Hematopoietic multipotent progenitor cell treated with erythropoietin and hydrocortisone succinate and interleukin-3 and kit ligand, for 6 days (in vitro differentiated cells): ENCODE measurements at regions not wholly inside any gene's neighbourhood (a gene's known extent, or its start where the extent isn't known, plus 50 kb on each side); places are given as distances from the start of the nearest gene placed in this dataset.
"Not testable (repeated sequence)": the region's sequence is repeated elsewhere in the genome, so short reads cannot be mapped to it uniquely, and the experiment has no call there.

Source experiments
- DNase-seq: peaks from one replicate; pipeline ENCODE4 v3.0.0-alpha.2; 2015

- DNase-seq, result not testable (repeated sequence)
These were observed 85.7 kb downstream of the POTEM start for GRCh38 chr14:19052977-19053376.

- not testable (repeated sequence) for DNase-seq
These were observed 86.3 kb downstream of the POTEM start for GRCh38 chr14:19053426-19054050.

- DNase-seq, result not testable (repeated sequence)
These were observed 87.0 kb downstream of the POTEM start for GRCh38 chr14:19054108-19054721.

DNA sequence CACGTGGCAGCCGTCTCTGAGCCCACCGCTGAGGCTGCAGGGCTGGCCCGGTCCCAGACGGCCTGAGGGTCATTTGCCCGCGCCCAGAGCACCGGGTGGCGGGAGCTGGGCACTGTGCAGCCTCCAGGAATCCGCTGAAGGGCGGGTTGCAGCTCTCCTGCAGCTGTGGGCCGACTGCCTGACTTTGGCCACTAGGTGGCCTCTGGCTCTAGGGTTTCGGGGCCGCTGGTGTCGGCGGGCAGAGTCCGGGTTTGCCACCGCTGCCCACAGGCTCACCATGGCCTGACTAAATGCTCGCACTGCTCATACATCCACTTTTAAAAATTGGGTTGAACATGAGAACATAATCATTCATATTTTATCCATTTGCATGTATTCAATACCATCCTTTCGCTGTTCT lies 87.7 kb downstream of the POTEM start:
- DNase-seq, result not testable (repeated sequence)

GRCh38 chr14:19059066-19059465 lies 91.8 kb downstream of the POTEM start:
- DNase-seq, result not testable (repeated sequence)

- DNase-seq, result not testable (repeated sequence)
These were observed 94.6 kb downstream of the POTEM start for GRCh38 chr14:19061689-19062450.

- not testable (repeated sequence) for DNase-seq
These were observed 101.7 kb downstream of the POTEM start for GRCh38 chr14:19068957-19069356.

DNA sequence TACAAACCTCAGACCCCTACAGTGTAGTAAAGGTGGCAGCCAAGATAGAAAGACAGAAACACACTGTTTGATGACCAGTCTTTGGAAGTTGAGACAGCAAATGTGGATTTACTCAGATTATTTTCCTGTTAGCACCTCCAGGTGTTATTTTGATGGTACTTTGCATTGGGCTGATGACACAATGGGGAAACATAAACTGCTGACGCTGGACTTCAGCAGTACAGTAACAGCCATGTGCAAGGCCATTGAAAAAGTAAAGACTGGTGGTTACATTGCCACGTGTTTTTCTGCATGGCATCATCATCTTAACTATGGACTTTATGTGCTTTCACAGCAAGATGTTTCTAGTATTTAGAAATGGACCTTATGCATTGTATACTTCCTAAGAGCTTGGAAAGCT lies 105.3 kb downstream of the POTEM start:
- not testable (repeated sequence) for DNase-seq

DNA sequence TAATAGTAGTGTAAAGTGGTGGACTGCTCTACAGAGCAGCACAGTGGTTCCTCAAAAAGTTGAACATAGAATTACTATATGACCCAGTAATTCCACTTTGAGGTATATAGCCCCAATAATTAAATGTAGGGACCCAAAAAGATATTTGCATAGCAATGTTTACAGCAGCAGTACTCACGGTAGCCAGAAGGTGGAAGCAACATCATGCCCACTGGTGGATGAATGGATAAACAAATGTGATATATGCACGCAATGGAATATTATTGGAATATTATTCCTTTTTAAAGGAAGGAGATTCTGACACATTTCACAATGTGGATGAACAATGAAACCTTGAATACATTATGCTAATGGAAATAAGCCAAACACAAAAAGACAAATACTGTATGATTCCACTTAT lies 121.4 kb downstream of the POTEM start:
- DNase-seq, result not testable (repeated sequence)

DNA sequence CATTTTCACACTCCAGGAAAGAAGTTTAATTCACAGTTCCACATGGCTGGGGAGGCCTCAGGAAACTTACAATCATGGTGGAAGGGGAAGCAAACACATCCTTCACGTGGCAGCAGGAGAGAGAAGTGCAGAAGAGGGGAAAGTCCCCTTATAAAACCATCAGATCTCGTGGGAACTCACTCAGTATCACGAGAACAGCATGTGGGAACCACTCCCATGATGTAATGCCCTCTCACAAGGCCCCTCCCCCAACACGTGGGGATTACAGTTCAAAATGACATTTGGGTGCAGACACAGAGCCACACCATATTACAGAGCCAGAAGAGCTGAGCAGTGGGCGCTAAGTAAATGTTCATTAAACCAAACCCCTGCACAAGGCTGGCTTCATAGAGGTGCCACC lies 126.0 kb downstream of the POTEM start:
- DNase-seq, result not testable (repeated sequence)

GRCh38 chr14:19094731-19095130 lies 127.5 kb downstream of the POTEM start:
- not testable (repeated sequence) for DNase-seq

DNA sequence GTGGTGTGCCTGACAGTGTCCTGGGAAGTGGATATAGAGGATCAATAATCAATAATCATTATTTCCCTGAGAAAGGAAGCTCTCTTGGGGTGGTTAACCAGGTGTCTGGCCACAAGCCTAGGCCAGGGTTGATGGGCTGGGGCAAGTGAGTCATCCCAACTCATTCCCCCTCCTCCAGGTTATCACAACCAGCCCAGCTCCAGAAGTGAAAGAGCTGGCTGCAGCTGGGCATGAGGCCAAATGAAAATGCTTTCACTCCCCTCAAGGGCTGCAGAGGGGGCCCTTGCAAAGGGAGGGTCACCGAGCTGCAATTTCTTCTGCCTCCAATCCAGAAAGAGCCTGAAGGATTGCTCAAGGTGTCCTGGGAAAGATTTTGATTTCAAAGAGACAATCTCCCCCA lies 127.9 kb downstream of the POTEM start:
- DNase-seq, result not testable (repeated sequence)

DNA sequence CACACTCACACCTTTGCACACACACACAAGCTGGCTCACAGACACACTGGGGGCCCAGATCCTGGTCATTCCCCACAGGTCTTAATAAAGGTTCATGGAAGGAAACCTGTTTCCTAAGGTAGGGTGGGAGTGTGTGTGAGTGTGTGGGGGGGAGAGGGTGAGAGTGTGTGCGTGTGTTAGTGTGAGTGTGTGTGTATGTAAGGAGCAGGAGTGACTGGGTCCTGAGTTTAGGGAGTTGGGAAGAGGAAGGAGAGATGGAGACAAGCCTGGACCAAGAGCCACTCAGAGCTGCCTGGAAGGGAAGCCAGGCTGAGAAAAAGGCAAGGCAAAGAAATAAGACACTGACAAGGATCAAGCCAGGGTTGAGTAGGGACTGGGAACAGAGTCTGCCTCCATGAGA lies 129.2 kb downstream of the POTEM start:
- not testable (repeated sequence) for DNase-seq

- peak; percentile 0 for DNase-seq
These were observed 129.6 kb downstream of the POTEM start for GRCh38 chr14:19096876-19097275.

DNA sequence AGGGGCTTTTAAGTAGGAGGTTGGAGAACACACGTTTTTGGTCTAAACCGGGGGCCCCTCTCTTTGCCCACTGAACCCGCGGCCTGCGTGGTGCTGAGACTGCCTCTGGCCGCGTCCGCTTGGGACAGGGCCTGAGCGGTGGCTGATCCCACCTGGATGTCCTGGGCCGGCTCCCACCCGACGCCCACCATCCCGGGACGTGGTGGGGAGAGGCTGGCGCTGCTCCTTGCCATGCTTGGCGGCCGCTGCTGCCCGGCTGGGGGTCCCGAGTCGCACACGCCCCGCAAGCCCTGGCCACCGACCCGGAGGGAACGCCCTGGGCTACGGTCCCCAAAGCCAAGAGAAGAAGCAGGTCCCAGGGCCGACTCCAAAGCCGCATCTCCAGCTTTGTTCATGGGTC lies 130.1 kb downstream of the POTEM start:
- not testable (repeated sequence) for DNase-seq

GRCh38 chr14:19097750-19098149 lies 130.5 kb downstream of the POTEM start:
- not testable (repeated sequence) for DNase-seq

DNA sequence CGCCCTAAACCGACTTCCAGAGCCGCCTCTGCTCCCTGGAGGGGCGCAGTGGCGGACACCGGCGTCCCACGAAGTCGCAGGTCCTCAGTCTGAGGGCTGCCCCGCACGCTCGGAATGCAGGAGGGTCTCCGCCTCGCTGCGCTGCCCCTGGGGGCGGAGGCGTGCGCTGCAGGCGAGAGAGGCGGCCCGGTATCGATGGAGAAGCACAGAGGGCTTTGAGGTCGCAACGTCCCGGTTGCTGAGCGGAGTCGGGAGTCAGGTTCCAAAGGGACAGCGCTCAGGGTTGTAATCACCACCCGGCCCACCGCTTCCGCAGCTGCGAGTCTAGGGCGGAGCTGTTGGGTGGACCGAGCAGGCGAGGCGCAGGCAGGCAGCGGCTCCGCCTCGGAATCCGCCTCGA lies 131.0 kb downstream of the POTEM start:
- not testable (repeated sequence) for DNase-seq

- not testable (repeated sequence) for DNase-seq
These were observed 131.5 kb downstream of the POTEM start for GRCh38 chr14:19098732-19099131.

- not testable (repeated sequence) for DNase-seq
These were observed 132.1 kb downstream of the POTEM start for GRCh38 chr14:19099336-19099735.

GRCh38 chr14:19099939-19100338 lies 132.7 kb downstream of the POTEM start:
- DNase-seq, result not testable (repeated sequence)

GRCh38 chr14:19105551-19105950 lies 138.3 kb downstream of the POTEM start:
- not testable (repeated sequence) for DNase-seq

GRCh38 chr14:19109887-19110286 lies 142.7 kb downstream of the POTEM start:
- not testable (repeated sequence) for DNase-seq

- not testable (repeated sequence) for DNase-seq
These were observed 153.1 kb downstream of the POTEM start for GRCh38 chr14:19120383-19120782.
